NCI-H1105 (cell line): ENCODE measurements at regions not wholly inside any gene's neighbourhood (a gene's known extent, or its start where the extent isn't known, plus 50 kb on each side); places are given as distances from the start of the nearest gene placed in this dataset.
"Not testable (repeated sequence)": the region's sequence is repeated elsewhere in the genome, so short reads cannot be mapped to it uniquely, and the experiment has no call there.

ENCODE experiments used
- DNase-seq: peaks from one replicate; lab custom pipeline; 2025; lab: John Stamatoyannopoulos, UW

DNA sequence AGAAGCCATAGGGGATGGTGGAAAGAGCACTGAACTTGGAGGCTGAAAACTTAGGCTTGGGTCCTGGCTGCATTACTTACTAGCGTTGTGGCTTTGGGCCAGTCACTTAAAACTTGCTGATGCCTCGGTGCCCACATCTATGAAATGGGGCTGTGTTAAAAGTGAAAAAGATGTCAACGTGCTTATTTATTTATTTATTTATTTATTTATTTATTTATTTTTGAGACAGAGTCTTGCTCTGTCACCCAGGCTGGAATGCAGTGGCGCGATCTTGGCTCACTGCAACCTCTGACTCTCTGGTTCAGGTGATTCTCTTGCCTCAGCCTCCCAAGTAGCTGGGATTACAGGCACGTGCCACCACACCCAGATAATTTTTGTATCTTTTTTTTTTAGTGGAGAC is 94.3 kb downstream of the MRM1 start:
- not testable (repeated sequence) for DNase-seq

DNA sequence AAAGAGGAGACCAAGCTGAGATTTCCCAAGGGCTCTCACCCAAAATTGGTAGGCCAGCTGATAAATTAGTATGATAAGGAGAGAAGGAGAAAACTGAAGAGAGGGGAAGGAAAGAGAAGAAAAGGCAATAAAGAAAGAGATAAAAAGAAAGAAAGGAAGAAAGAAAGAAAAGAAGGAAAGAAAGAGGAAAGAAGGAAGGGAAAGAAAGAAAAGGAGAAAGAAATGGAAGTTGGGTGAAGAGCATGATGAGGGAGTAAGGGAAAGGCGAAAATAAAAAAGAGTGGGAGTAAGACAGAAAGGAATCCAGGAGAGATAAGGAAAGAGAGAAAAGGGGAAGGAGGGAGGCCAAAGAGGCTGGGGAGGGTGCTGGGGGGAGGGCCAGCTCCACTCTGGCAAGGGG is 95.4 kb downstream of the MRM1 start:
- no peak for DNase-seq

GRCh38 chr17:36697903-36698530 is 96.6 kb downstream of the MRM1 start:
- no peak for DNase-seq

GRCh38 chr17:36701429-36702099 is 100.2 kb downstream of the MRM1 start:
- no peak for DNase-seq

DNA sequence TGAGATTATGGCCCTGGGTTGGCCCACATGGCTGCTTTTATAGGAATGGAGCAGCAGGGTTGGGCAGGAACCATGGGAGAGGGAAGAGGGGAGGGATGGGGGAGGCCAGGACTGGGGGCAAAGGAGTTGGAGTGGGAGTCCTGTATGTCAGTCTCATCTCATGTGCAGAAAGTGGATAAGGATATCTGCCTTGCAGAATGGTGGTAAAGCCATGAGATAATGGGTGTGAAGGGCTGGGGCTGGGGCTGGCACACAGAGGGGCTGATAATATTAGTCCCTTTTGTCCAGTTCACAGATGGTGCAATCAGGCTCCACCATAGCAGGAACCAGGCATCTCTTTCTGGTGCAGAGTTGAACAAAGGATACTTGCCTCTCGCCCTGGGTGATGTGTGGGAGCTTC is 101.3 kb downstream of the MRM1 start:
- DNase-seq: no peak

GRCh38 chr17:36703860-36704266 is 102.5 kb downstream of the MRM1 start:
- no peak for DNase-seq

GRCh38 chr17:36705283-36705795 is 104.0 kb downstream of the MRM1 start:
- DNase-seq: no peak

DNA sequence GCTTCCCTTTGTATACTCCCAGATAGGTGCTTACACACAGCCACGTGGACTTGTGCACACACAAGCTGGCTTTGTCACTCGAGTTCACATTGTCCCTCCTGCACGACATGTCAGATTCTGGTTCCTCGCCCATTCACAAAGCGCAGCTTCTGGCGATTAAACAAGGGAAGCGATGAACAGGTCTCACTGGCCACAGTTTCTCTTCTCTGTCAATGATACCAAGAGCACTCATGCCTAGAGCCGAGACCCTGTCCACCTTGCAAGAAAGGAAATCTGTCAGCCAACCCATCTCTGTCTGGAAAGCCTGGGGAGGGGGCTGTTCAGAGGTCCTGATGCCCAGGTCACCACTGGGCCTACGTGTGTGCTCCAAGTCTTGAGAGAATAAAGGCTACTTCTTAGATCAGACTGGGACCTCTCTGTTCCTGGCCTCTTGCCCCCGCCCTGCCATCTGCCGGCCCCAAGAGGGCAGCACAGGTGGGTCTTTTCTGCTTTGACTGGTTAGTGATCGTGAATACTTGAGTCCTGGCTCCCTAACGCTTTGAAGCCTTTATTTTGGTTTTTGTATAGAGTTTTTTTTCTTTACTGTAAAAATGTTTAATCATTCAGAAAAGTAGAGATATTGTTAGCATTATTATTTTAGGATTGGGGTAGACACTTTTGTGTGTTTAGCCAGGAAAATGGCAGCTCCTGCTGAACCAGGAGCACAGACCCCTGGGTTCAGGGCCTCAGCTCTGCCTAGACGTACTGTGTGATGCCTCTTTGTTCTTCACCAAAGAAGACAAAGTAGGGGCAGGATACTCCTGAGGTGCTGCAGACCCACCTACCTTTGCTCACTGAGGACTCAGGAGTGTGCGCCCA is 104.7 kb downstream of the MRM1 start:
- peak; percentile 24 for DNase-seq

- DNase-seq: no peak
These were observed 106.5 kb downstream of the MRM1 start for GRCh38 chr17:36707904-36708303.

DNA sequence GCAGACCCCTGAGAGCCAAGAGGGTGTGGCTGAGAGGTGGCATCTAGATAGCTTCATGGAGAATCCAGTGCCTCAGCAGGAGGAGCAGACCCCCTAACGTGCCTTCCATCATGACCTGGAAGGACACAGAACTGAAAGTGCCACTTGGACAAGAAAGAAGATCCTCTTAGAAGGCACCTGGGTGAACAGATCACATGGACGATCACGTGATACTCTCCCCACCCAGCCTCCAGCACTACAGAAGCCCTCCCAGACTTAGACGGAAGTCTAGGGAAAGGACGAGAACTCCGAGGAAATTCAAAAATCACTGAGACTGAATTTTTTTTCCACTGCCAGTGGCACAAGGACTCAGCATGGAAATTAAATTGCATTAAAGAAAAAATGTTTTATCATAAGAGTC is 113.4 kb downstream of the MRM1 start:
- no peak for DNase-seq

DNA sequence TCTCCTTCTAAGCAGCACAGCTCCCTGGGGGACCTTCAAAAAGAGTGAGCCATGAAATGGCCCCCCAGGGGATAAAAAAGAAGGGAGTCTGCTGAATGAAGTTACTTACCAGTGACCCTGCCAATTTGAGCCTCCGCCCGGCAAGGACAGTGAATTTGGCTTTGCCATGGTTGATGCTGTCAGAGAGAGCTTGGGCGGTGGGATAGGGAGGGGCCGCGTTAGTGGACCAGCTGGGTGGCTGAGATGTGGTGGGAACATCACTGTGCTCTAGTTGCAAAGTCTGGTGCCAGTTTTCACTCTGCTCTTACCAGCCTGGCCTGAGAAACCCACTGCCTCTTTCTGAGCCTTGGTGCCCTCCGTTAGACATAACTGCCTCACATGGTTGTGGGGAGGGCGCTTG is 114.6 kb downstream of the MRM1 start:
- DNase-seq: no peak

DNA sequence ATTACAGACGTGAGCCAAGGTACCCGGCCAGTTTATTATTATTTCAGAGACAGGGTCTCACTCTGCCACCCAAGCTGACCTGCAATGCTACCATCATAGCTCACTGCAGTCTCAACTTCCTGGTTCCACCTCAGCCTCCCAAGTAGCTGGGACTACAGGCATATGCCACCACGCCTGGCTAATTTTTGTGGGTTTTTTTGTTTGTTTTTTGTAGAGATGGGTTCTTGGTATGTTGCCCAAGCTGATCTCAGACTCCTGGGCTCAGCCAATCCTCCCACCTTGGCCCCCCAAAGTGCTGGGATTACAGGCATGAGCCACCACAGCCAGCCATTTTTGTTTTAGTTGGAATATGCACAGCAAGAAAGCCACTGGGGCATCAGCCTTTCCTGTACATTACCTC is 115.7 kb downstream of the MRM1 start:
- DNase-seq: no peak

GRCh38 chr17:36720131-36720530 is 118.7 kb downstream of the MRM1 start:
- DNase-seq: no peak

GRCh38 chr17:36721560-36722120 is 120.3 kb downstream of the MRM1 start:
- DNase-seq: peak; percentile 16

DNA sequence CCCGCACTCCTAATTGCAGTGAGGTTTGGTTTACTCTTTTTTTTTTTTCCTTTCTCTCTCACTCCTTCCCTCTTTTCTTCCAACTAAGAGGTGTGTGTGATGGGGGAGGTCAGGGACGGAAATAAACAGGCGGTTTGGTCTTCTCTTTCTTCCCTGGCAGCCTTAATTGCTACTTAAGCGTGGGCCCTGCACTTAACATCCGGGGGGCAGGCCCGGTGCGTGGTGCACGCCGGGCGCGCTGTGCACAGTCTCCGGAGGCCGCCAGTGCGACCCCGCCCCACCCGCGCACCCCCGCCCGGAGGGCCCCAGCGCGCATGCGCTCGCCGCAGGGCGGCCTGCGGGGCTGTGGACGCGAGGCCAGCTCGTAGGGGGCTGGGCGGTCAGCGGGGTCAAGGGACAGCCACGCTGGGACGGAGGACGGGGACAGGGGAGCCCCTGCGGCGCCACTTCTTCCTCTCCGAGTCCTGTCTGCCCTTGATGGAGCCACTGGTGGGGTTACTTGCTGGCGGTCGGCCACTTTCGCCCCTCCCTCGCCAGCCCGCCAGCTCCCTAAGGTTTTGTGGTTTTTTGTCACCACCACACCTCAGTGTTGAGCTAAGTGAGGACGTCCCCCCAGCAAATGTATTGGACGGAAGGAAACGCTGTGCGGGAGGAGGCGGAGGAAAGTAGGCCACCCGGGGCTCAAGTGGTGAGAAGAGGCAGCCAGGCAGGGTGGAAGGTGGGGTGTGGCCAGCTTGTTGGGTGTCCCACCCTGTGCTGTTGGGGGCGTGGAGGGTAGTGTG is 120.9 kb downstream of the MRM1 start:
- DNase-seq: peak; percentile 83

DNA sequence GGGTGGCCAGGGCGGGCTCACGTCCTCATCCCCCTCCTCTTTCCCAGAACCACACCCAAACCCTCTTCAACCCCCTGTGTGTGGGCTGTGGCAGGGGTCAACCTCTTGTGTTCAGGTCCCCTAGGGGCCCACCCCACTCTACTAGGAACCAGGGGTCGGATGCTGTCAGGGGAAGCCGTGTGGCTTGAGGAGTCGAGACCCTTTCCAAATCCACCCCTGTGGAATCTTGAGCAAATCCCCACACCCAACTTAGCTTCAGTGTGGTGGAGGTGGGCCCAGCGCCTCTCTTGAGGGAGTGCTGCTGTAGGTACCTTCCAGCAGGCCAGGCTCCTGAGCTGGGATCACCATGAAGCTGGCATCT is 121.5 kb downstream of the MRM1 start:
- DNase-seq: no peak

DNA sequence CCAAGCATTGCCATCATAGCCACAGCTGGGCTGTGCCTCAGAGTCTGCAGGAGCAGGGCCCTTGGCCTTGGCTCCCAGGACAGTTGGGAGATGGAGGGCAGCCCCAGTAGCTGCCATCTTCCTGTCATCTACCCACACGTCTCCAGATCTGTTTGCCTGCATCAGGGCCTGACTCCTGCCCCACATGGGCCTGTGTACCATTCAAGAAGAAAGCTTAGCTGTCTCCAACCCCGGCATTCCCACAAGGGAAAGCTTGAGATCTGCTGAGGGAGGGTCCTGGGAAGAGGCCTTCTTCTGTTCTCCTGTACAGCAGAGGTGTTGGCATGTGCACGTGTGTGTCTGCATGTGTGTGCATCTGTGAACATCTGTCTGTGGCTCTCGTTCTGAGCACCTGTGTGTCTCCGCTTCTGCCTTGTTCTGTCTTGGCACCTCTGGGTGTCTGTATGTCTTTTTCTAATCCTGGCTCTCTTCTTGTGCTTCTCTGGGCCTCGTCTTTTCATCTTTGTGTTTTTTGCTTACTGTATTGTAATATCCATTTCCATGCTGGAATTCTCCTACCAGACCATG is 122.2 kb downstream of the MRM1 start:
- no peak for DNase-seq

DNA sequence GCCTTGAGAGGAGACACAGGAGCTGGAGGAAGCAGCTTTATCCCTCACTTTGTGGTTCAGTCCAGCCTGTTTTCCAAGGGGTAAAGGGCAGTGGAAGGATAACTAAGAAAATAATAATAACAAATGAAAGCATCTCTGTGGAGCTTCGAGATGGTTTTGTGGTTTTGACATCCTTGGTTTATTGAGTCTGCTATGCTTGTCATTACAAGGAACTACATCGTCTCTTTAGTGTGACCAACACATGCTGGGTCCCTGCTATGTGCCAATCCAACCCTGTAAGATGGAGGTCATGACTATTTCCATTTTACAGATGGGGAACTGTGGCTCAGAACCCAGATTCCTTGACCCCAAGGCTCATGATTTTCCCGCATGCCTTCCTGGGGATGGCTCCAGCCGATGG is 124.8 kb downstream of the MRM1 start:
- DNase-seq: no peak

- DNase-seq: no peak
These were observed 125.7 kb downstream of the MRM1 start for GRCh38 chr17:36727052-36727451.

- no peak for DNase-seq
These were observed 126.2 kb downstream of the MRM1 start for GRCh38 chr17:36727577-36727976.
